ENCODE measurements at regions not wholly inside any gene's neighbourhood (a gene's known extent, or its start where the extent isn't known, plus 50 kb on each side); places are given as distances from the start of the nearest gene placed in this dataset.
A peak's percentile ranks its signal among the peaks of the same experiment; 100 is the strongest.

DNA sequence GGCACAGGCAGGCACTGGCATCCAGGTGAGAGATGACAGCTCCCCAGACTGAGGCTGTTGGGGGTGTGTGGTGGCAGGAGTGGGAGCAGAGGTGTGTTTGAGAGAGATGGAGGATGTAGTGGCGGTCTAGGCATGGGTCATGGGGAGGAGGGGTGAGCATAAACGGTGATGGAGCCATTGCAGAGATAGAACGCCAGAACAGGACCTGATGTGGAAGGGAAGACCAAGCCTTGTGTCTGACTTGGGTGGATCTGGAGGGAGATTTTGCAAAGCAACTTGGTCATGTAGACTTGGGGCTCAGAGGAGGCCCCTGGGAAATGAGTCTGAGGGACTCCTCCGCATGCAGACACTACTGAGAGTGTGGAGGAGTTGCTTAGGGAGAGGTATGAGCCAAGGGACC is 50.0 kb upstream of the CLDN5 start:
- no peaks in the 10 kb centered on the region for H3K36me3 Mint-ChIP-seq (ENCODE audit: low read depth)
- H3K9me3 Mint-ChIP-seq, result no peaks in the 10 kb centered on the region
- no peak overlapping the region for H3K4me3 Mint-ChIP-seq
- H3K27ac Mint-ChIP-seq, result no peak overlapping the region
- peaks cover 27% of the 10 kb centered on the region for H3K4me1 Mint-ChIP-seq (ENCODE audit: low read depth)
- no peaks in the 10 kb centered on the region for H3K27me3 Mint-ChIP-seq (ENCODE audit: low read depth)

DNA sequence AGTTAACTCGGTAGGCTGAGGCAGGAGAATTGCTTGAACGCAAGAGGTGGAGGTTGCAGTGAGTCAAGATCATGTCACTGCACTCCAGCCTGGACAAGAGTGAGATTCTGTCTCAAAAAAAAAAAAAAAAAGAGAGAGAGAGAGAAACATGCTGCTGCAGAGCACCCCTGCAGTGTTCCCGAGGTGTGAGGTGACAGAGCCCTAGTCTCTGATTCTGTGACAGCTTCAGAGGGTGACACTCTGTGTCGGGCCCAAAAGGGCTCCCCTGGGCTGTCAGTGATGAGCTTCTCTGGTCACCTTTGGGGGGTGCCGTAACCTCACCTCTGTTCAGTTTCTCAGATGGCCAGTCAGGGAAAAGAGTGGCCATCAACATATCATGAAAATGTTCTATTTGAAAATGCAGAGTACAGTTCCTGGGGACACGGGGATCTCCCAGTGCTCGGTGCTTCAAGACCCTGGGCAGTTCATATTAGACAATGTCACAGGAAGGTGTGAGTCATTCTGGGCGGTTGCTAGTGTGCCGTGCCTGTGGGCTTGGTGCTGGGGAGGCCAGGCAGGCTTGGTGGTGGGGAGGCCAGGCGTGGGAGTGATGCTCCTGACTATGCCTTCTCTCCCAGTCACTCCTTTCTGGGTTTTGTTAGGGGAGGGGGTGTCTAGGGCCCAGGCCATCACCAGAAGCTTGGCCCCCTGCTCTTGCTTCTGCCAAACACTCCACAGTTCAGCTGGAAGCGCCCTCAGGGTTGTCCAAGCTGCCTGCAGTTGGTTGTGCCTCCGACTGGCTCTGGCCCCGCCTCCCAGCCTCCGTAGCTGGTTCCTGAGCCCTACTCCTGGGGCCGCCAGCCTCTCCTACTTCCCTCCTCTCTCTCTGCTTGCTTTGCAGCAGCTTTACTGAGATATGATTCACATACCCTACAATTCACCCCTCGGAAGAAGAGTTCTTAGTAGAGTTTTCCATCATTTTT is 52.5 kb upstream of the CLDN5 start:
- Mint-ChIP-seq H3K4me3 (peak overlapping the region; percentile 41), H3K9me3 (no peaks in the 10 kb centered on the region), H3K36me3 (ENCODE audit: low read depth) (peaks cover 2% of the 10 kb centered on the region), H3K27ac (peak overlapping the region; percentile 91), H3K4me1 (ENCODE audit: low read depth) (peaks cover 39% of the 10 kb centered on the region), H3K27me3 (ENCODE audit: low read depth) (no peaks in the 10 kb centered on the region)

DNA sequence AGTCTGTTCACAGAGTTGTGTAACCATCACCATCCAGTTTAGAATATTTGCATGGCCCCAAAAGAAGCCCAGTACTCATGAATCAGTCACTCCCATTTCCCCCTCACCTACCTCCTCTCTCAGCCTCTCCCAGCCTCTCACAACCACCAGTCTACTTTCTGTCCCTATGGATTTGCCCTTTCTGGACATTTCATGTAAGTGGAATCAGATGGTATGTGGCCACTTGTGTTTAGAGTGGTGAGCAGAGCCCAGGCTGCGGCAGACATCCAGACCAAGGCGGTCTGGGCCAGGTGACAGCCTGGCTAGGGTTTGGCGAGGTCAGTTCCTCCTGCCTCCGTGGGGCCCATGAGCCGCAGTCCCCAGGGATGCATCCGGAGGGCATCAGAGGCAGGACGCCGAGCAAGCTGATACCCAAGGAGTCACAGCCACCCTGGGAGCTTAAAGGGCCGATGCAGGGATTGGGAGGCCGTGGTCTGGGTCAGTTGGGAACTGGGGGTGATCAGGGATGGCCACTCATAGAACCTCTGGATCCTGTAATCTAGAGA is 53.3 kb upstream of the CLDN5 start:
- Mint-ChIP-seq H3K36me3 (ENCODE audit: low read depth) (peaks cover 2% of the 10 kb centered on the region), H3K4me3 (peak overlapping the region; percentile 41), H3K27me3 (ENCODE audit: low read depth) (no peaks in the 10 kb centered on the region), H3K27ac (peak overlapping the region; percentile 91), H3K9me3 (no peaks in the 10 kb centered on the region), H3K4me1 (ENCODE audit: low read depth) (peaks cover 39% of the 10 kb centered on the region)

DNA sequence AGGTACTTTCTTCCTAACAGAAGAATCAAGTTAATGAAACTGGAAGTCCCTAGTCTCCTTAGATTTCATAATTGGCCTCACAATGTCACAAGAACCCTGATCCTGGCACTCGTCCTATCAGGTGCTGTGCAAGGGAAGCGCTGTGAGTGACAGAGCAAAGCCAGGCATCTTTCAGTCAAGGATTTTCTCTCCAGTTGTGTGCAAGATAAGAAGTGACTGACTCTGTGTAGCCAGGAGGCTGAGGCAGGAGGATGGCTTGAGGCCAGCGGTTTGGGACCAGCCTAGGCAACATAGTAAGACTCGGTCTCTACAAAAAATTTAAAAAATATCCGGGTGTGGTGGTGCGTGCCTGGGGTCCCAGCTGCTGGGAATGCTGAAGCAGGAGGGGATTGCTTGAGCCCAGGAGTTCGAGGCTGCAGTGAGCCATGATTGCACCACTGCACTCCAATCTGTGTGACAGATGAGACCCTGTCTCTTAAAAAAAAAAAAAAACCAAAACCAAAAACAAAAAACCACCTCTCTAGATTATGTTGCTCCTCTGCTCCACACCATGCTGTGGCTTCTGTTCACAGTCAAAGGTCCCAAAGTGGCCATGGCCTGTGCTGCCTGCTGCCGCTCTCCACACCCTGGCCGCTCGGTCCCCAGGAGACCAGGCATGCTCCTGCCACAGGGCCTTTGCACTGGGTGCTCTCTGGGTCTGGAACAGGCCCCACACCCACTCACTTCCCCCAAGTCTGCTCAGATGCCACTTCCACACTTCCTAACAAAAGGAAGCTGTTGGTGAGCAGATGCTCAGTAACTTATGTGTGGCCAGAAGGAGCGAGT is 54.2 kb upstream of the CLDN5 start:
- peak overlapping the region; percentile 87 for H3K27ac Mint-ChIP-seq
- no peaks in the 10 kb centered on the region for H3K27me3 Mint-ChIP-seq (ENCODE audit: low read depth)
- H3K4me3 Mint-ChIP-seq, result no peak overlapping the region

DNA sequence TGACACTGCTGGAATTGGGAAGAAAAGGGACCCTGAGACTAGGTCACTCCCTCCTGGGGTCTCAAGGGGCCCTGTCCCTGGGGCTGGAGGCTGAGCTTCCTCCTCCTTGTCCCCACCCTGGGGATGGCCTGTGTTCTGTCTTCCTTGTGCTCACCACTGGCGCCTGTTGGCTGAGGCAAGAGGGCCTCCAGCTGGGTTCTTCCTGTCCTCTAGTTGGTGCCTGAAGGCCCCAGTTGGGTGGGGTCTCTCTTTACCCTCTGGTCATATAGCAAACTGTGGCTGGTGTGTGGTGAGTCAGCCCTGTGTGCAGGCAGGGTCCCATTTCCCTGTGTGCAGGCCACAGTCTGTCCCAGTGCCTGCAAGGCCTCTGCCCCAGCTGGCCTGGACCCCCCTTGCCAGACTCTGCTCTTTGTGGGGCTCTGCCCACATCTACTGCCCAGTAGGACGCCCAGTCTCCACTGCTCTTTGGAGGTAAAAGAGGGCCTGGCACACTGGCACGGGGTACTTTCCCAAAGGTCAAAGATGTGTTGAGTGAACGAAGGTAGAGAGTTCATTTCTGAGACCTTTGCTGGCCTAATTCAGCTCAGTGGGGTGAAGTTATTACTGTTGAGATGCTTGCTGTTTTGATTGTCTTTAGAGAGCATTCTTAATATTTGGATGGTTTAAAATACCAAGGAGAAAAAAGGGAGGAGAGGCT is 55.1 kb upstream of the CLDN5 start:
- H3K27ac Mint-ChIP-seq, result peak overlapping the region; percentile 87
- H3K36me3 Mint-ChIP-seq (ENCODE audit: low read depth), result peaks cover 2% of the 10 kb centered on the region
- peak overlapping the region; percentile 46 for H3K4me3 Mint-ChIP-seq
- H3K9me3 Mint-ChIP-seq, result no peaks in the 10 kb centered on the region
- H3K4me1 Mint-ChIP-seq (ENCODE audit: low read depth), result peaks cover 37% of the 10 kb centered on the region
- H3K27me3 Mint-ChIP-seq (ENCODE audit: low read depth), result no peaks in the 10 kb centered on the region

More for the DNA sequence above, 54.2 kb upstream of the CLDN5 start:
- Mint-ChIP-seq H3K36me3 (ENCODE audit: low read depth) (peaks cover 2% of the 10 kb centered on the region), H3K9me3 (no peaks in the 10 kb centered on the region), H3K4me1 (ENCODE audit: low read depth) (peaks cover 39% of the 10 kb centered on the region)

DNA sequence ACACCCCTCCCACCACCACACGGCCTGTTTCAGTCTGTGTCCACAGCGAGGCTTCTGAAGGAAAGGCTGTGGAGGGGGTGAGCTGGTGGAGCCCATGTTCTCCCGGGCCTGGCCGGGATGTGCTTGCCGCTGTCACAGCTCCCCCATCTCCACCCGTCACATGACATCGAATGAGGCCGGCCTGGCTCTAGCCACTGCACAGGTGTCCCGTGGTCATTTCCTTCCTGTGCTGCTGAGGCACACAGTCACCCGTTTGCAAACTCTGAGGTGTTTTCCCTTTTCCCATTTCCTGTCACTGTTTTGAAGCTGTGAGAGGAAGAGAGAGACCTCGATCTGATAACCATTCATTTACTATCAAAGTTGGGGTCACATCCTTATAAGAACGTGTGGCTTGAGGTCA is 55.7 kb upstream of the CLDN5 start:
- Mint-ChIP-seq H3K4me3 (peak overlapping the region; percentile 61), H3K36me3 (ENCODE audit: low read depth) (peaks cover 2% of the 10 kb centered on the region), H3K9me3 (no peaks in the 10 kb centered on the region), H3K27ac (peak overlapping the region; percentile 87), H3K27me3 (ENCODE audit: low read depth) (no peaks in the 10 kb centered on the region), H3K4me1 (ENCODE audit: low read depth) (peaks cover 37% of the 10 kb centered on the region)

DNA sequence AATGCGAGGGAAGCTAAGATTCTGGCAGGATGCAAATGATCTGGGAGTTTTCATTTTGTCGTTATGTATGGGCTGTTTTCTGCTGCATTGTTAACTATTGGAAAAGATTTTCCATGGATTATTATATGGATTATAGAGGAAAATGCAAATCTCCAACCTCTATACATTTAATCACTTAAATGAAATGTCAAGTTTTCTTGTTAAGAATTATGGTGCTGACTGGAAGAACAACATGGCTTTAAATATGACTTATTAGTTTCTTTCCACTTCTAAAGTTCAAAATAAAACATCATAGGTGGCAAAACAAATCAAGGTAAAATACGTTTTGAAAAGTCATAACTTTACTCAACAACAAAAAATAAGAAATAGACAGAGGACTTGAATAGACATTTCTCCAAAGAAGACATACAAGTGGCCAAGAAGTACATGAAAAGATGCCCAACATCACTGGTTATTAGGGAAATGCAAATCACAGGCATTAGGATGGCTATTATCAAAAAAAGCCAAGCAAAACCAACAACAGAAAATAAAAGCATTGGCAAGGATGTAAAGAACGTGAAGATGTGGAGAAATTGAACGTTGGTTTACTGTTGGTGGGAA is 56.2 kb upstream of the CLDN5 start:
- Mint-ChIP-seq H3K4me1 (ENCODE audit: low read depth) (peaks cover 37% of the 10 kb centered on the region), H3K9me3 (no peaks in the 10 kb centered on the region), H3K4me3 (peak overlapping the region; percentile 61), H3K36me3 (ENCODE audit: low read depth) (peaks cover 2% of the 10 kb centered on the region), H3K27me3 (ENCODE audit: low read depth) (no peaks in the 10 kb centered on the region), H3K27ac (peak overlapping the region; percentile 87)

DNA sequence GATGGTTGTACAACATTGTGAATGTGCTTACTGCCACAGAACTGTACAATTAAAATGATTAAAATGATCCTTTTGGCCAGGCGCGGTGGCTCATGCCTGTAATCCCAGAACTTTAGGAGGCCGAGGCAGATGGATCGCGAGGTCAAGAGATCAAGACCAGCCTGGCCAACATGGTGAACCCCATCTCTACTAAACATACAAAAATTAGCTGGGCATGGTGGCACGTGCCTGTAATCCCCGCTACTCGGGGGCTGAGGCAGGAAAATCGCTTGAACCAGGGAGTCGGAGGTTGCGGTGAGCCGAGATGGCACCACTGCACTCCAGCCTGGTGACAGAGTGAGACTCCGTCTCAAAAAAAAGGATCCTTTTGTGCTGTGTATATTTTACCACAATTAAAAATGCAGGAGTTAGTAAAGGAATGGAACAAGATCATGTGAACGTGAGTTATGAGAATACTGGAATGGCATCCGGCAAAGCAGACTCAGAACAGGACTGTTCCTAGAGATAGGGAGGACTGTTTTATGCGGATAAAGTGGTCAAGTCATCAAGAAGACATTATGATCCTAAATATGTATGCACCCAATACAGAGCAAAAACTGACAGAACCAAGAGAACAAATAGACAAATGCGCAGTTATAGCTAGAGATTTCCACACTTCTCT is 58.0 kb upstream of the CLDN5 start:
- peaks cover 2% of the 10 kb centered on the region for H3K36me3 Mint-ChIP-seq (ENCODE audit: low read depth)
- H3K4me1 Mint-ChIP-seq (ENCODE audit: low read depth), result peaks cover 31% of the 10 kb centered on the region
- no peaks in the 10 kb centered on the region for H3K9me3 Mint-ChIP-seq
- H3K27ac Mint-ChIP-seq, result no peak overlapping the region
- H3K4me3 Mint-ChIP-seq, result no peak overlapping the region
- no peaks in the 10 kb centered on the region for H3K27me3 Mint-ChIP-seq (ENCODE audit: low read depth)

DNA sequence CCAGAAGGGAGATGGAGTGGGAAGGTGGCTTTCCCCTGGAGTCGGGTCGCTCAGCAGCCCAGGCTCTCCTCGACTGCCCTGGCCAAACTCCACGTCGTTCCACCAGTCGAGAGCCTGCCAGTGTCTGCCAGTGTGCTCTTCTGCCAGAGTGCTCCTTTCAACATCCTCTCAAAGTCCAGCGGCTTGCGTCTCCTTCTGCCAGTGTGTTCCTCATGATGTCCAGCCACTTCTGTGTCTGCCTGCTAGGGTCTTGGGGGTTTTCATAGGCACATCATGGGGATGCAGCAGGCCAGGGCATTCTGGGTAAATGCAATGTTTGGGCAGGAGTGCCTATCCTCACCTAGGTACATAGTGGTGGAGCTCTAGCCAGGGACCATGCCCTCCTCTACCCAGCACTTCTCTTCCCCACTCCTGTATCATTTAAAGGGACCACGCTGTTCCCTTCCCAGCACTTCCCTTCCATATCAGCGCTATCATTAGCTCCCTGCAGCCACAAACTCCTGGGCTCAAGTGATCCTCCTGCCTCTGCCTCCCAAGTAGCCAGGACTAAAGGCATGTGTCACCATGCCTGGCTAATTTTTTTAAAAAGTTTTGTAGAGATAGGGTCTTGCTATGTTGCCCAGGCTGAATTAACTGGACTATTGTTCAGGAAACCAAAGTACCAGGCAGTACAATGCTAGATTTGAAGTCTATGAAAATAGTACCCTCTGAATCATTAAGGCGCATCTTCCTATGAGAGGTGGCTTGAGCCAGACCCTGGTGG is 62.9 kb upstream of the CLDN5 start:
- no peaks in the 10 kb centered on the region for H3K36me3 Mint-ChIP-seq (ENCODE audit: low read depth)
- no peaks in the 10 kb centered on the region for H3K4me1 Mint-ChIP-seq (ENCODE audit: low read depth)
- H3K9me3 Mint-ChIP-seq, result no peaks in the 10 kb centered on the region
- no peak overlapping the region for H3K27ac Mint-ChIP-seq
- peaks cover 4% of the 10 kb centered on the region for H3K27me3 Mint-ChIP-seq (ENCODE audit: low read depth)
- no peak overlapping the region for H3K4me3 Mint-ChIP-seq

DNA sequence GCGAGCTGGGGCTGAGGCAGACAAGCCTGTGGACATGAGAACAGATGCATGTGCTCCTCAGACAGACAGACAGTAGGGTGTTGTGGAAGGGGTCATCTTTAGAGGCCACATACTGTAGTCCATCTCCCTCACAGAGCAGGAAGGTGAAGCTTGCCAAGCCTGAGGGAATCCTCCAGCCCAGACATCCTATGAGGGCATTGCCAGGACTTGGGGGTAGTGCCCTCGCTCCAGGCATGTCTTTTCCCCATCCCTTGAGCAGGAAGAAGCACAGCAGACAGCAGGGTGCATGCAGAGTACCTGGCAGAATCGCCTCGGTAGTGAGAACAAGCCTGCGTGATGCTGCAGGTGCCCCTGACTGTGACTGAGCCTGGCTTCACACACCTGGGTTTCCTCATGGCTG is 66.5 kb upstream of the CLDN5 start:
- no peaks in the 10 kb centered on the region for H3K36me3 Mint-ChIP-seq (ENCODE audit: low read depth)

DNA sequence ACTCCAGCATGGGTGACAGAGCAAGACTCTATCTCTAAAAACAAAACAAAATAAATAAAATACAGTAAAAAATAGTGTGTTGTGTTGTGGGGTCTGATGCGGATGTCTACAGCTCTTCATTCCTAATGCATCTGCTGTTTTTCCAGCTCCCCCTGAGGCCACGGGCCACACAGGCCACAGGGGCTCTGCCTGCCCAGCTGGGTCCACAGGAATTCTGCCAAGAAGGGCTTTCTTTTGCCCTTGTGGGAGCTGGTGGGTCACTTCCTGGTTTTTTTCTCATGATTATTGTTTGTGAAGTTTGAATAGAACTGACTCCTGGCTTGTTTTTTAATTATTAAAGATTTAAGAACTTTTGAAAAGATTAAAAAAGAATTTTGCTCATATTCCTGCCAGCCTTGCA is 67.4 kb upstream of the CLDN5 start:
- Mint-ChIP-seq H3K36me3 (ENCODE audit: low read depth) (no peaks in the 10 kb centered on the region), H3K27ac (no peak overlapping the region), H3K9me3 (no peaks in the 10 kb centered on the region), H3K4me1 (ENCODE audit: low read depth) (no peaks in the 10 kb centered on the region), H3K27me3 (ENCODE audit: low read depth) (peaks cover 4% of the 10 kb centered on the region), H3K4me3 (no peak overlapping the region)

More for the DNA sequence above, 66.5 kb upstream of the CLDN5 start:
- peaks cover 4% of the 10 kb centered on the region for H3K27me3 Mint-ChIP-seq (ENCODE audit: low read depth)
- no peak overlapping the region for H3K27ac Mint-ChIP-seq
- no peaks in the 10 kb centered on the region for H3K4me1 Mint-ChIP-seq (ENCODE audit: low read depth)
- no peak overlapping the region for H3K4me3 Mint-ChIP-seq
- no peaks in the 10 kb centered on the region for H3K9me3 Mint-ChIP-seq

DNA sequence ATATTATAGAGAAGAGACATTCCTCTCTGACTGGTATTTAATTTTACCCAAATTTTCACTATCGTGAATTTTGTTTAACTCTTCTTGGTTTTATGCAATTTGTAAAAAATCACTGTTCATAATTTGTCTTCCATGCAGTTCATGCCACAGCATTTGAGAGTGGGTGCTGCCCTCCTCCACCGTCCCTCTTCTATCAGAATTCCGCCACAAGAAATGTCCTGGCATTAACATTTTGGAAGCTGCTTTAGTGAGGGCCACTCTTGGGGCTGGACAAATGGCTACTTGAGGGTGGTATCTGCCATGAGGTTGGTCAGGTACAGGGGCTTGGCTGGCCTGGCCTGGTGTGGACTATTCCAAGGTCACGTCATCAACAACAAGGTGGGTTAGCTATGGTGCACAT is 68.3 kb upstream of the CLDN5 start:
- peaks cover 3% of the 10 kb centered on the region for H3K36me3 Mint-ChIP-seq (ENCODE audit: low read depth)
- peaks cover 4% of the 10 kb centered on the region for H3K27me3 Mint-ChIP-seq (ENCODE audit: low read depth)
- H3K9me3 Mint-ChIP-seq, result no peaks in the 10 kb centered on the region

DNA sequence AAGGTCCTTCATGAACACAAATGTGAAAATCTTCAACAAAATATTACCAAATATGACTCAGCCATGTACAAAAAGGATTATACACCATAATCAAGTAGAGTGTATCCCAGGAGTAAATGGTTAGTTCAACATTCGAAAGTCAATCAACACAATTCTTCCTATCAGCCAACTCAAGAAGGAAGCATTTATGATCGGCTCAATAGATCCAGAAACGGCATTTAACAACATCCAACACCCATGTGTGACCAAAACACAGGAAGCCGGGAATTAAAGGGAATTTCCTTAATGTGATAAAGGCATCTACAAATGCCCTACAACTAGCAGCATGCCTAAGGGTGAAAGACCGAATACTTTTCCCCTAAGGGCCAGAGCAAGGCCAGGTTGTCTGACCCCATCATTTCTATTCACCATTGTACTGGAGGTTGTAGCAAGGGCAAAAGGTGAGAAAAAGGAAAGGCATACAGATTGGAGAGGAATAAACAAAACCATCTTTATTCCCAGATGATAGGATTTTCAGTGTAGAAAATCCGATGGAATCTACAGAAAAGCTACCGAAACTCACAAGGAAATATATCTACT is 69.9 kb upstream of the CLDN5 start:
- peaks cover 22% of the 10 kb centered on the region for H3K4me1 Mint-ChIP-seq (ENCODE audit: low read depth)
- H3K27ac Mint-ChIP-seq, result no peak overlapping the region
- no peak overlapping the region for H3K4me3 Mint-ChIP-seq
- peaks cover 3% of the 10 kb centered on the region for H3K36me3 Mint-ChIP-seq (ENCODE audit: low read depth)
- peaks cover 4% of the 10 kb centered on the region for H3K27me3 Mint-ChIP-seq (ENCODE audit: low read depth)
- no peaks in the 10 kb centered on the region for H3K9me3 Mint-ChIP-seq

More for the DNA sequence above, 68.3 kb upstream of the CLDN5 start:
- no peak overlapping the region for H3K4me3 Mint-ChIP-seq
- H3K27ac Mint-ChIP-seq, result no peak overlapping the region
- peaks cover 6% of the 10 kb centered on the region for H3K4me1 Mint-ChIP-seq (ENCODE audit: low read depth)
